ENCODE measurements at regions not wholly inside any gene's neighbourhood (a gene's known extent, or its start where the extent isn't known, plus 50 kb on each side); places are given as distances from the start of the nearest gene placed in this dataset.
"Not testable (repeated sequence)": the region's sequence is repeated elsewhere in the genome, so short reads cannot be mapped to it uniquely, and the experiment has no call there.

DNA sequence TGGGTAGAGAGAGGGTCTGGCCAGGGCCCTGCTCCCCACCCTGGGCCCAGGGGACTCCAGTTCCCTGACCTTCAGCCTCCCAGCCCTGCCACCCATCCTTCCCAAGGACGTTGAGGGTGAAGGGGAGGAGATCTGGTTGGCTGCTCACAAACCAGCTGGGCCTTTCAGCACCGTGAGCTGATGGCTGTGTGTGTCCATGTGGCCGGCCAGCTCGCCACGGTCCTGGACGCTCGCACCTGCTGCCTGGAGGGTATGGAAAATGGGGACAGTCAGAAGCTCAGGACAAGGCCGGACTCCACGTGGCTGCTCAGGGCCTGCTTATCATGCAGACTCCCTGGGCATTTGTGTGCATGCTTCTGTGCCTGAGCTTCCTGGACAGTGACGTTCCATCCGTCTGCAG lies 110.3 kb downstream of the NPIPB11 start:
- H3K4me3 ChIP-seq (ENCODE audit: low read depth, low read length); DNase-seq (ENCODE audit: low read depth): not testable (repeated sequence)

DNA sequence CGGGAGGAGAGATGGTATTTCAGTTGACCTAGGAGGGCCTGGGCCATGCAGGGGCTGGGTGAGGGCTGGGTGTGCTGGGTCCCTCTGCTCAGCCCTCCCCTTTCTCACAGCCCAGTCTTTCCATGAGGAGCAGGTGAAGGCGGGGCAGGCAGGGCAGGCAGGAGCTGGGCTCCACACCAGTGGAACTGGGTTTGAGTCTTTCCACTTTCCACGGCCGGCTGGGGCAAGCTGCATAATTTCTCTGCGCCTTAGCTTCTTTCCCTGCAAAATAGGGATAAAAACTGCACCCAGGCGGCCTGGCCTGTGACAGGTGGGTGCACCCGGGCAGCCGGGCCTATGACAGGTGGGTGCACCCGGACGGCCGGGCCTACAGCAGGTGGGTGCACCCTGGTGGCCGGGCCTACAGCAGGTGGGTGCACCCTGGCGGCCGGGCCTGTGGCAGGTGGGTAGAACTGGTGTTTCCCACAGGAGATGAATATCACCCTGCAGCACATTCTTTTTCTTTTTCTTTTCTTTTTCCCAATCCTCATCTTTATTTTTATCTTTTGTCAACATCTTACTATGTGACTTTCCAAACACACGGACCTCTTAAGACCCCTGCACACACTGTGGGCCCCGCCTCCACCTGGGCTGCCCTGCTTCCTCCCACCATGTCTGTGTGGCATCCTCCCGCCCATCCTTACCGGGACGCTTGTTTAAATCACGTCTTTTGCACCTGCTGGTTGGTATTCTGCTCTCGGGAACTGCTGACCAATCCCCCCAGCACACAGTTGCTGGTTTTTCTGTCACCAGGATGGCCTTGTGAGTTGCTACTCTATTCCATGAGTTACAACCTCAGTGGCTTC lies 111.3 kb downstream of the NPIPB11 start:
- DNase-seq (ENCODE audit: low read depth); H3K4me3 ChIP-seq (ENCODE audit: low read depth, low read length): not testable (repeated sequence)

- H3K4me3 ChIP-seq (ENCODE audit: low read depth, low read length); DNase-seq (ENCODE audit: low read depth): not testable (repeated sequence)
These were observed 112.0 kb downstream of the NPIPB11 start for GRCh38 chr16:29294400-29294933.

- not testable (repeated sequence) for H3K4me3 ChIP-seq (ENCODE audit: low read depth, low read length); DNase-seq (ENCODE audit: low read depth)
These were observed 113.0 kb downstream of the NPIPB11 start for GRCh38 chr16:29293545-29293944.

DNA sequence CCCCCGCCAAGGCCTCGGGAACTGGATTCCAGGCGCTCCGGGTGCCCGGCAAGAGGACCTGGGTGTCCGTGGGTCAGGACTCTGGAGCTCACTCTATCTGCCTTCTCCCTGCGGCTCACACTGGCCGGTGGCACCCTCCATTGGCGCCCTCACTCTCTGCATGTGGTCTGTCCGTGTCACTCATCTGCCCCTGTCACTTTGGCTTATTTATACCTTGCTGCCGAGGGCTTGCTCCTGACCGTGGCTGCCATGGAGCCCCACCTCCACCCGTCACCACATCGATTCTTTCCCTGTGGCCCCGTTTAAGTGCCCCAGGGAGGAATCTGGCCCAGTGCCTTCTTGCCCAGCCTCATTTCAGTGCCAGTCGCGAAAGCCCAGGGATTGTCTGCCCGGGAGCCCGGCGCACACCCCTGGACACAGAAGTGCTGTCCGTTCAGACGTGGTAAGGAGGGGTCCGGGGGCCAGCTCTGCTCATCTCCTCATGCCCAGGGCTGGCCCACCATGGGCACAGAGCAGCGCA lies 113.5 kb downstream of the NPIPB11 start:
- not testable (repeated sequence) for DNase-seq (ENCODE audit: low read depth); H3K4me3 ChIP-seq (ENCODE audit: low read depth, low read length)

GRCh38 chr16:29291329-29292271 lies 114.9 kb downstream of the NPIPB11 start:
- not testable (repeated sequence) for DNase-seq (ENCODE audit: low read depth); H3K4me3 ChIP-seq (ENCODE audit: low read depth, low read length)

- H3K4me3 ChIP-seq (ENCODE audit: low read depth, low read length) = peak overlapping the region; percentile 17
- DNase-seq (ENCODE audit: low read depth) = peak; percentile 97
- TF ChIP-seq, protein P1, sequence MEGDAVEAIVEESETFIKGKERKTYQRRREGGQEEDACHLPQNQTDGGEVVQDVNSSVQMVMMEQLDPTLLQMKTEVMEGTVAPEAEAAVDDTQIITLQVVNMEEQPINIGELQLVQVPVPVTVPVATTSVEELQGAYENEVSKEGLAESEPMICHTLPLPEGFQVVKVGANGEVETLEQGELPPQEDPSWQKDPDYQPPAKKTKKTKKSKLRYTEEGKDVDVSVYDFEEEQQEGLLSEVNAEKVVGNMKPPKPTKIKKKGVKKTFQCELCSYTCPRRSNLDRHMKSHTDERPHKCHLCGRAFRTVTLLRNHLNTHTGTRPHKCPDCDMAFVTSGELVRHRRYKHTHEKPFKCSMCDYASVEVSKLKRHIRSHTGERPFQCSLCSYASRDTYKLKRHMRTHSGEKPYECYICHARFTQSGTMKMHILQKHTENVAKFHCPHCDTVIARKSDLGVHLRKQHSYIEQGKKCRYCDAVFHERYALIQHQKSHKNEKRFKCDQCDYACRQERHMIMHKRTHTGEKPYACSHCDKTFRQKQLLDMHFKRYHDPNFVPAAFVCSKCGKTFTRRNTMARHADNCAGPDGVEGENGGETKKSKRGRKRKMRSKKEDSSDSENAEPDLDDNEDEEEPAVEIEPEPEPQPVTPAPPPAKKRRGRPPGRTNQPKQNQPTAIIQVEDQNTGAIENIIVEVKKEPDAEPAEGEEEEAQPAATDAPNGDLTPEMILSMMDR (IDR thresholded peaks at IDR 0.05; ENCODE audit: insufficient read depth, low read depth, low read length) = no peak
These were observed 115.8 kb downstream of the NPIPB11 start for GRCh38 chr16:29290631-29291247.

- not testable (repeated sequence) for DNase-seq (ENCODE audit: low read depth); H3K4me3 ChIP-seq (ENCODE audit: low read depth, low read length)
These were observed 116.8 kb downstream of the NPIPB11 start for GRCh38 chr16:29289516-29290239.

GRCh38 chr16:29288711-29289474 lies 117.6 kb downstream of the NPIPB11 start:
- DNase-seq (ENCODE audit: low read depth) = peak; percentile 99
- not testable (repeated sequence) for H3K4me3 ChIP-seq (ENCODE audit: low read depth, low read length)

GRCh38 chr16:29287871-29288535 lies 118.5 kb downstream of the NPIPB11 start:
- not testable (repeated sequence) for DNase-seq (ENCODE audit: low read depth); H3K4me3 ChIP-seq (ENCODE audit: low read depth, low read length)

DNA sequence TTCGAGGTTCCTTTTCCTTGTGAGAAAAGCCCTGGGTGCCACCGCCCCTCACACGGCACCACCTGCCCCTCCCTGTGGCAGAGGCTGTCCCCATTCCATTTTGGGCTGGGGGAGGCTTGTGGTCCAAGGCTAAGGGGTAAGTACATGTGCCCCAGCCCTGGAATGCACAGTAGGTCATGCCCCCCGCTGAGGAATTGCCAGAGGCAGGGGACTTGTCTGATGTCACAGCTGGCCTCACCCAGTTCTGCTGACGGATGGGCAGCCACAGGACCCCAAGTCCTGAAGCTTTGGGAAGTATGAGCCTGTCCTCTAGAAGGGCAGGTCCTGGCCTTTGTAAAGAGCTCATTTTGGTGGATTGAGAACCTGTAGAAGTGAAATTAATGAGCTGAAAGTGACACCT lies 119.3 kb downstream of the NPIPB11 start:
- not testable (repeated sequence) for DNase-seq (ENCODE audit: low read depth); H3K4me3 ChIP-seq (ENCODE audit: low read depth, low read length)

GRCh38 chr16:29286796-29287195 lies 119.7 kb downstream of the NPIPB11 start:
- H3K4me3 ChIP-seq (ENCODE audit: low read depth, low read length); DNase-seq (ENCODE audit: low read depth): not testable (repeated sequence)

DNA sequence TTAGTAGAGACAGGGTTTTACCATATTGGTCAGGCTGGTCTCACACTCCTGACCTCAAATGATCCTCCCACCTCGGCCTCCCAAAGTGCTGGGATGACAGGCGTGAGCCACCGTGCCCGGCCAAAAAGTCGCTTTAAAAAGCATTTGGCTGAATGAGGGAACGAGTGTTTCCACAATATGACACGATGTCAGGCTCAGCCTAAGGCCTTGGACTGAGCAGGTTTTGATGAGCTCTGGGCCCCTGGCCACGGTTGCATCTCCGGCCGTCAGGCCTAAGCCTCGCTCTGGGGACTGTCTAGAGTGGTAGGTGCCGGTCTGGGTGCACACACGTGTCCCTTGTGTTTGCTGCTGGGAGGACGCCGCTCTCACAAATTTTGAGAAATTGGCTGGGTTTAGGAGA lies 120.3 kb downstream of the NPIPB11 start:
- H3K4me3 ChIP-seq (ENCODE audit: low read depth, low read length); DNase-seq (ENCODE audit: low read depth): not testable (repeated sequence)

DNA sequence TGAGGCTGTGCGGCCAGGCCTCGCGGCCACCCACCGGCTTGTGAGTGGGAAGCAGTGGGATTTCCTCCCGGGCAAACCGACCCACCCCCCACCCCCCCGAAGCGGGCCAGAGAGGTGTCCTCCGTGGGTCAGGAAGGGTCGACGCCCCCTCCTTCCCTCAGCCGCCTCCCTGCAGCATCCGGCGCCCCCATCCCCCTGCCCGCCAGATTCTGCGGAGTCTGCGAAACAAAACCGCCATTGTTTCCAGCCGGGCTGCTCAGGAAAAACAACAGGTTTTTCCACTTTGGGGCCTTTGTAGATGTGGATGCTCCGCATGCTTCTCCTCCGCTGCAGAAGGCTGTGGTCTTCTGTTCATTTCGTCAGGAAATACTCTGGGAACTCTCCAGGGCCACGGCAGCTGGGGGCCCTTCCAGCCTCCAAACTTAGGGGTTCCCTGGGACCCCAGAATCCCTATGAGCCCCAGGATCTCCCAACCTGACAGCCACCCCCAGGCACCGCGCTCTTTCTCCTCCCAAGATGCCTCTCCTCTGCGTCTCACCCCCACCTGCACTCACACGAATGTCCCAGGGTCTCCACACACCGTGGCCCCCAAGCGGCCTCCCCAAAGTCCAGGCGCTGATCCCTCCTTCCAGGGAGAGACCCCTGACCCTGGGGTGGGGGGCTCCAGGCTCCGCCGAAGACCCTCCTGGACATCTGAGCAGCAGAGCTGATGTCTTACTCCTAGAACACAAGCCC lies 121.2 kb downstream of the NPIPB11 start:
- not testable (repeated sequence) for H3K4me3 ChIP-seq (ENCODE audit: low read depth, low read length); DNase-seq (ENCODE audit: low read depth)

DNA sequence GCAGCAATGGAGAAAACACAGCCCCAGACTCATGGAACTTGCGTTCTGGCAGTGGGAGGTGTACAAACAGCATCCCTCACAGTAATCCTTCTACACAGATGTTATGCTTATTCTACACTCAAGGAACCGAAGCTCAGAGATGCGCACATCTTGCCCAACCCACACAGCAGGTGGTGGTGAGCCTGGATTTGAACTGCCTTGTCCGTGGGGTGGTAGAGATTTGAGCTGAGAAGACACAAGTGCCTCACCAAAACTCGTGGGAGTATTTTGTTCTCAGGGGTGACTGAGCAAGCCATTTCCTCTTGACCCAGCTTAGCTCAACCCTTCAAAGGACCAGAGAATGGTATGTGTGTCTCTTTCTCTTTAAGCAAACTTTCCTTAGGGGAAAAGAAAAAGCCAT lies 121.8 kb downstream of the NPIPB11 start:
- DNase-seq (ENCODE audit: low read depth) = not testable (repeated sequence)

More for the DNA sequence above, 121.8 kb downstream of the NPIPB11 start:
- not testable (repeated sequence) for H3K4me3 ChIP-seq (ENCODE audit: low read depth, low read length)

Measured in fibroblast of villous mesenchyme (primary cell).